BLaER1 treated with 17β-estradiol and CSF1 and Interleukin-3, amounts not matched to agents 10 nM and 100 nM (cell line): ENCODE measurements at regions not wholly inside any gene's neighbourhood (a gene's known extent, or its start where the extent isn't known, plus 50 kb on each side); places are given as distances from the start of the nearest gene placed in this dataset.

ENCODE experiments used
- H3K27ac ChIP-seq, 11 experiments: shearing (Covaris generic); formaldehyde crosslinking; 2 replicates each; pipeline ENCODE4 v1.8.1; 2022
- H3K27me3 ChIP-seq, 11 experiments: shearing (Covaris generic); formaldehyde crosslinking; 2 replicates each; pipeline ENCODE4 v1.8.1; 2022
- H3K36me3 ChIP-seq, 11 experiments: shearing (Covaris generic); formaldehyde crosslinking; 2 replicates each; pipeline ENCODE4 v1.8.1; 2022
- H3K4me1 ChIP-seq, 10 experiments: shearing (Covaris generic); formaldehyde crosslinking; 2 replicates each; pipeline ENCODE4 v1.8.1; 2022
- H3K4me2 ChIP-seq, 11 experiments: shearing (Covaris generic); formaldehyde crosslinking; 2 replicates each; pipeline ENCODE4 v1.8.1; 2022
- H3K4me3 ChIP-seq, 10 experiments: shearing (Covaris generic); formaldehyde crosslinking; 2 replicates each; pipeline ENCODE4 v1.8.1; 2022
- H3K9ac ChIP-seq, 11 experiments: shearing (Covaris generic); formaldehyde crosslinking; 2 replicates each; pipeline ENCODE4 v1.8.1; 2022
- H3K9me3 ChIP-seq, 11 experiments: shearing (Covaris generic); formaldehyde crosslinking; replicated peaks in 1 of 11; 2 replicates each; pipeline ENCODE4 v1.8.1; 2022
- H4K20me1 ChIP-seq, 11 experiments: shearing (Covaris generic); formaldehyde crosslinking; 2 replicates each; pipeline ENCODE4 v1.8.1; 2022
- Cebpa-rat ChIP-seq, 11 experiments: shearing (Covaris generic); IDR thresholded peaks; 2 replicates each; pipeline ENCODE4 v1.8.1; 2022

DNA sequence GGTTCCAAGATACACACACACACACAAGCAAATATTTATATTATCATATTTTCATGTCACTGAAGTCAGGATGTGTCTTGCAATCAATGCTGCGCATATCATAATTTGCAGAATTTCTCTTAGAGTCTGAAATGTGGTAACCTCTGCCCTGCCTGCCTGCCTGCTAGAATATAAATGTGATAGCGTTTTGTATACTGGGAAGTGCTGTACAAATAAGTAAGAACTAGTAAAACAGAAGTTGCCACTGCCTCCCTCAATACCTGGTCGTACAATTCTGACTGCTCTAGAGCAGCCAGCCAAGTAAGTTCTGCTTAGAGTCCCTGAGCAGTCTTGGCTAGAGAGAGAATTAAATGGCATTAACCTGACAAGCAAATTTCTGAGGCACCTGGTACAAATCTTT is 83.9 kb upstream of the NTF3 start:
- H3K4me1 ChIP-seq = no peaks in the 10 kb centered on the region
- peaks cover 0 to 5% (median 1%) of the 10 kb centered on the region in 11 experiments; a peak in 11 of 22 replicates for H3K9me3 ChIP-seq
- TF ChIP-seq Cebpa-rat (IDR thresholded peaks at IDR 0.05) = no peak
- H3K27ac ChIP-seq = no peak overlapping the region
- H4K20me1 ChIP-seq = no peaks in the 10 kb centered on the region
- H3K27me3 ChIP-seq = no peaks in the 10 kb centered on the region
- H3K4me2 ChIP-seq = no peak overlapping the region
- no peaks in the 10 kb centered on the region for H3K36me3 ChIP-seq
- H3K9ac ChIP-seq = no peak overlapping the region
- no peak overlapping the region for H3K4me3 ChIP-seq

DNA sequence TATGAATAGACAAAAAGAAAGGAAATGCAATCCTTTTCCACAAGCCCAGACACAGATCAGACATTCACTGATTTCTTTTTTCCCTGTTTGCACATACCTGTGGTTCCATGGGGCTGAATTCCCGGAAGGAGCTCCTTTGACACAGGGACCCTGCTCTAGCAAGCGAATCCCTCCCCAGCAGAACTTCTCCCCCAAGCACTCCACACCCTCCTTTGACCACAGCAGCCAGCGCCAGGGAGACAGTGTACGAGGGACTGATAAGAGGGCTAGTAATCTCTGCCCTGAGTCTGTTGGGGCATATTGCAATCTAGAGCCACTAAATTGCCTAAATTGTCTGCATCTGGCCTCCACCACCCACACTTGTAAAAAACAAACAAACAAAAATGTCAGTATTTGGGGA is 83.4 kb upstream of the NTF3 start:
- H3K36me3 ChIP-seq = no peaks in the 10 kb centered on the region
- H3K4me2 ChIP-seq = no peak overlapping the region
- H3K4me3 ChIP-seq = no peak overlapping the region
- no peaks in the 10 kb centered on the region for H3K4me1 ChIP-seq
- H4K20me1 ChIP-seq = no peaks in the 10 kb centered on the region
- peaks cover 0 to 8% (median 4%) of the 10 kb centered on the region in 11 experiments; a peak in 11 of 22 replicates for H3K9me3 ChIP-seq
- no peak overlapping the region for H3K27ac ChIP-seq
- H3K27me3 ChIP-seq = no peaks in the 10 kb centered on the region
- TF ChIP-seq Cebpa-rat (IDR thresholded peaks at IDR 0.05) = no peak
- H3K9ac ChIP-seq = no peak overlapping the region

DNA sequence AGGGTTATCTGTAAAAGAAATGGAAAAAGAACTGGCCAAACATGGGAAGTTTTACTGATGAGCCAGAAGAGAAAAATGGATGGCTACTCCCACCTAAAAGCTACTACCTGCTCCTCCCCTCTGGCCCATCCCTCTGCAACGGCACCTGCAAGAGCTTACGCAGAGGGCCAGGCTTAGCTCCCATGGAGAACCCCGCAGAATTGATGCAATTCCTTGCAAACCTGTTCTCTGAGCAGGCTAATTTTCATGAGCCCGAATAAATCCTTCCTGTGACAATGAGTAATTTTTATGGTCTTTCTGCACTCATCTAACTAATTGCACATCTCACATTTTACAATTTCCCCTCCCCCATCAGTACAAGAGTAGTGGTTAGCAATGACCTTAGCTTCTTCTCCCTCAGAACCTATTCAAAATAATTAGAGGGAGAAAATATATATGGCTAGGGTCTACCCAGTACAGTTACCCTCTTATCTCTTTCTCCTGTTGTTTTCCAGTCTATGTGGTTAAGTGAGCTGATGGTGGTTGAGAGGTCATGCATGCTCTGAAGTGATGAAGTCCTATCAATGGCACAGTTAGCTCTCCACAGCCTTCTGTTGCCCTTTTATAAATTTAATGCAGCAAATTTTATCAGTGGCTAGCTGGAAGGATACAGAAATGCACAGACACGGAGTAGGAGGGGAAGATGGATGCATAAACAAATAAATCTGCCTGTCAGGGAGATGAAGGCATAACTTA is 67.7 kb upstream of the NTF3 start:
- H3K27me3 ChIP-seq = no peaks in the 10 kb centered on the region
- TF ChIP-seq Cebpa-rat (IDR thresholded peaks at IDR 0.05) = no peak
- no peak overlapping the region for H3K4me2 ChIP-seq
- H3K9ac ChIP-seq = no peak overlapping the region
- H3K9me3 ChIP-seq = no peaks in the 10 kb centered on the region
- H3K27ac ChIP-seq = no peak overlapping the region
- no peaks in the 10 kb centered on the region for H3K4me1 ChIP-seq
- H4K20me1 ChIP-seq = no peaks in the 10 kb centered on the region
- H3K4me3 ChIP-seq = no peak overlapping the region
- no peaks in the 10 kb centered on the region for H3K36me3 ChIP-seq

DNA sequence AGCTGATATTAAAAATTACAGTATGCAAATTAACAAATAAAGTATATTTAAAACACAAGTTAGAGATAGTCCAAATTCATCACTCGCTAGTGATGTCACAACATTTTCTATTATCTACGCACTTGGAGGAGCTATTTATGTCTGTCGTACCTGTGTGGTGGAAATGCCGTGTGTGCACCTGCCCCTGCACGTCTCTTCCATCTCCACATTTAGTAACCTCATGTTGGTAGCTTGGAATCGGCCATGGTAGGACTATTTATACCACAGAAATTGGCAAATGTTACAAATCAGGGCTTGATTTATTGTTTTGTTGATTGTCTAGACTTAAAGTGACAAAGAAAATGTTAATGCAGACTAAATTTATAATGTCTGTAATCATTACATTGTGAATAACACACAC is 62.6 kb upstream of the NTF3 start:
- Histone ChIP-seq H3K4me3 (no peak overlapping the region), H4K20me1 (no peaks in the 10 kb centered on the region), H3K9ac (no peak overlapping the region), H3K27me3 (no peaks in the 10 kb centered on the region), H3K9me3 (no peaks in the 10 kb centered on the region), H3K4me1 (no peaks in the 10 kb centered on the region), H3K4me2 (no peak overlapping the region), H3K27ac (no peak overlapping the region), H3K36me3 (no peaks in the 10 kb centered on the region)
- no peak for TF ChIP-seq Cebpa-rat (IDR thresholded peaks at IDR 0.05)

DNA sequence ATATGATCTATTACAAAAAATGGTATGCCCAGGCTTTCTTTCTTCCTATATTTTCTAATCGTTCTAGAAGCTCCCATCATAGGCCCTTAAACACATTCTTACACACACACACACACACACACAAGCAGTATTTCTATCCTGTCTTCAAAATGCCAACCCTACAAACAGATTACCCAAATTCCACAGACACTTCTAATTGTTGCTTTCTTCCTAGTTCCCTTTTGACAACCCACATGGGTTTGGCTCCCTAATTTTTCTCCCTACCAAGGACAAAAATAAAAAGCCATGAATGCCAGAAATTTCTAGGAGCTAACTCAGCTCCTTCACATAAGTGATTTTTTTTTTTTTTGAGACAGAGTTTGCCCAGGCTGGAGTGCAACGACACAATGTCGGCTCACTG is 60.3 kb upstream of the NTF3 start:
- no peak overlapping the region for H3K9ac ChIP-seq

DNA sequence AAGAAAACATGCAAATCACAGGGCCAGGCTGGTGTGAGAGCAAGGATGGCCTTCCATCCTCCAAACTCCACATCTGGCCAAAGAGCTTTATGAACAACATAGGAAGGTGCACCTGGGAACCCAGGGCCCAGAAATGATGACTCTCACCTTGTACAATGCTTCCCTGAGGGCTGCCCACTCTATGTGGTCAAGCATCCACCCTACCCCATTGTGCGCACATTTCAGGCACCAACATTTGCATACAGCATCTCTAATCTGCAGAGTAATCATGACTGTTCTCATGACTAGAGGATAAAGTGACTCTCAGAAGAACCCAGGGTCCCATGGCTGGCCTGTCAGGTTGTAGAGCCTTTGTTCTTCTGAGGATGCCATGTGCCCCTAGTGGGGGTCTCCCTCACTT is 57.2 kb upstream of the NTF3 start:
- Histone ChIP-seq H3K27ac (no peak overlapping the region), H3K4me2 (no peak overlapping the region), H3K9ac (no peak overlapping the region), H3K36me3 (no peaks in the 10 kb centered on the region), H4K20me1 (no peaks in the 10 kb centered on the region), H3K4me3 (no peak overlapping the region), H3K9me3 (no peaks in the 10 kb centered on the region), H3K27me3 (no peaks in the 10 kb centered on the region), H3K4me1 (peaks cover 0 to 2% (median under 1%) of the 10 kb centered on the region in 10 experiments; a peak in 6 of 20 replicates)
- no peak for TF ChIP-seq Cebpa-rat (IDR thresholded peaks at IDR 0.05)

More for the DNA sequence above, 60.3 kb upstream of the NTF3 start:
- TF ChIP-seq Cebpa-rat (IDR thresholded peaks at IDR 0.05) = no peak
- Histone ChIP-seq H3K4me3 (no peak overlapping the region), H3K27ac (no peak overlapping the region), H3K27me3 (no peaks in the 10 kb centered on the region), H4K20me1 (no peaks in the 10 kb centered on the region), H3K36me3 (no peaks in the 10 kb centered on the region), H3K4me2 (no peak overlapping the region), H3K4me1 (no peaks in the 10 kb centered on the region), H3K9me3 (no peaks in the 10 kb centered on the region)

DNA sequence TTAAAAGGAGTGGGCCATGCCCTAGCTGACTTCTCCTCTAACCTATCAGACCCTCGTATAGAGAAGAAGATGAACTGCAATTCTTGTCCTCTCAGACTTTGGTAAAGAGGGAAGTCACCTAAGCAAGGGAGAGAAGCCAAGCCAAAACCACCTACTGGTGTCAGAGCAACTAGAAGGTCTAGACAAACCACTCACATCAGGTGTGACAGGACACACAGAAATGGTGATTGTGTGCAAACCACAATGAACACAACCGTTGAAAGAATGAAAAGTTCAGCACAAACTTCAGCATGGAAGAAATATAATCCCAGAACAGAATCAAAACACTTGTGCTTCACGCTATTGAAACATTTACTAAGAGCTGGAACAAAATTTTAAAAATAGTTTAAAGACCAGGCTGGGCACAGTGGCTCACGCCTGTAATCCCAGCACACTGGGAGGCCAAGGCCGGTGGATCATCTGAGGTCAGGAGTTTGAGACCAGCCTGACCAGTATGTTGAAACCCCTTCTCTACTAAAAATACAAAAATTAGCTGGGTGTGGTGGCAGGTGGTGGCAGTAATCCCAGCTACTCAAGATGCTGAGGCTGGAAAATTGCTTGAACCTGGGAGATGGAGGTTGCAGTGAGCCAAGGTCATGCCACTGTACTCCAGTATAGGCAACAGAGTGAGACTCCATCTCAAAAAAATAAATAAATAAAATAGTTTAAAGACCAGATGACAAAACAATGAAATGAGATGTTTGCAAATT is 56.2 kb upstream of the NTF3 start:
- Histone ChIP-seq H3K36me3 (no peaks in the 10 kb centered on the region), H4K20me1 (no peaks in the 10 kb centered on the region; a peak in 1 of 22 replicates), H3K4me2 (no peak overlapping the region), H3K27ac (no peak overlapping the region), H3K4me3 (no peak overlapping the region), H3K27me3 (no peaks in the 10 kb centered on the region), H3K9me3 (no peaks in the 10 kb centered on the region), H3K9ac (no peak overlapping the region), H3K4me1 (peaks cover 0 to 11% (median 6%) of the 10 kb centered on the region in 10 experiments; a peak in 8 of 20 replicates)
- no peak for TF ChIP-seq Cebpa-rat (IDR thresholded peaks at IDR 0.05)

DNA sequence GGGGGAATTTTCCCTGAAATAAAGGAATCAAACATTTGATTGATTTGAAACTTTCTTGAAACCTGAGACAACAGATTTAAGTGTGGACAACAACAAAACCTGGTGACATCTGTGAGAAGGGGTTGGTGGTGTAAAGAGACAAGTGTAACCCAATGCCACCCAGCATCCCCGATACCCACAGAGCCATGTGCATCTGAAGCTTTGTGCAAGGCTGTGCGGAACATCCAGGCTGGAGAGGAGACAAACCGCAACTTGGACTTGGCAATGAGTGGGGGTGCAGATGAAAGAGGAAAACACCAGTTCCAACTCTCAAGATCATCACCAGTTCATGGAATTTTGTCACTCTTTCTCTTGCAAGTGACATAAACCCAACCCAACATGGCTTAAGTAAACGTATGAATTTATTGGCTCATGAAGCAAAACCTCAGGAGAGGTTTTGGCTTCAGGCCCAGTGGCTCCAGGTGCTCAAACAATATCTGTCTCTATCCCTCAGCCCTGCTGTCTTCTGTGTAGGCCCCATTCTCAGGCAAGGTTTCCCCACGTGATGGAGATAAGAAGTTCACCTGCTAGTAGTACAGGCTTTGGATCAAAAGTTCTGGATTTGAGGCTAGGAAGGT is 55.2 kb upstream of the NTF3 start:
- Histone ChIP-seq H3K36me3 (no peaks in the 10 kb centered on the region), H3K27ac (no peak overlapping the region), H3K27me3 (no peaks in the 10 kb centered on the region), H3K9ac (no peak overlapping the region), H3K4me2 (no peak overlapping the region), H3K9me3 (no peaks in the 10 kb centered on the region), H3K4me1 (peaks cover 0 to 11% (median 6%) of the 10 kb centered on the region in 10 experiments; a peak in 8 of 20 replicates), H4K20me1 (no peaks in the 10 kb centered on the region; a peak in 1 of 22 replicates), H3K4me3 (no peak overlapping the region)
- no peak for TF ChIP-seq Cebpa-rat (IDR thresholded peaks at IDR 0.05)

DNA sequence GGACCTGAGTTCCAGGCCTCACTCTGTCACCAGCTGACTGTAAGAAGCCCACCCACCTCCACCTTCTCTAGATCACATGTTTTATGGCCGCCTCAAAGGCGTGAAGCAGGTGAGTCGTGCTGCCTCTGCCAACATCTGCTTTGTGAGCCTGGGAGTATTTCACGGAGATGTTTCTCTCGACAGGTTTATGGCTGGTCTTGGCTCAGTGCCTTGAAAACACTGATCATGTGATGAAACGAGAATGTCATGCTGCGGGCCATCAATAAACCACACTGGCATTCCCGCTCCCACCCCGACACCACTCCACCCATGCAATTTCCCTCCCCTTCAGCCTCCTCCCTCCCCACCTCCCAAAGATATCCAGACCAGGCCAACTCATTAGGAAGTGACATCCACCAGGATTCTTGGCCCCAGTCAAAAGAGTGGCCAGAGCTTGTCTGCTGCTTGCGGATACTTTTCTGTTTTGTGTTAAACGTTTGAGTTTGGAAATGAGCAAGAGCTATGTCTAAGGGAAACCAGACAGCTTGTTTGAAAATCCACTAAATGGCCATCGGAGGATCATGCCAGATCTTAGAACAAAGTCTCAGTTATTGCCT is 53.8 kb upstream of the NTF3 start:
- H3K4me1 ChIP-seq = peaks cover 0 to 11% (median 6%) of the 10 kb centered on the region in 10 experiments; a peak in 8 of 20 replicates
- TF ChIP-seq Cebpa-rat (IDR thresholded peaks at IDR 0.05) = no peak
- H4K20me1 ChIP-seq = no peaks in the 10 kb centered on the region; a peak in 1 of 22 replicates
- H3K36me3 ChIP-seq = no peaks in the 10 kb centered on the region
- H3K4me3 ChIP-seq = no peak overlapping the region
- no peak overlapping the region for H3K27ac ChIP-seq
- H3K9ac ChIP-seq = no peak overlapping the region
- H3K4me2 ChIP-seq = no peak overlapping the region
- H3K9me3 ChIP-seq = no peaks in the 10 kb centered on the region
- H3K27me3 ChIP-seq = no peaks in the 10 kb centered on the region
